NCI-H2081 treated with DMSO at 0.1 percent for 48 hours (cell line): ENCODE measurements at regions not wholly inside any gene's neighbourhood (a gene's known extent, or its start where the extent isn't known, plus 50 kb on each side); places are given as distances from the start of the nearest gene placed in this dataset.

Experiments used
- DNase-seq: peaks from one replicate; lab custom pipeline; 2025; lab: John Stamatoyannopoulos, UW

DNA sequence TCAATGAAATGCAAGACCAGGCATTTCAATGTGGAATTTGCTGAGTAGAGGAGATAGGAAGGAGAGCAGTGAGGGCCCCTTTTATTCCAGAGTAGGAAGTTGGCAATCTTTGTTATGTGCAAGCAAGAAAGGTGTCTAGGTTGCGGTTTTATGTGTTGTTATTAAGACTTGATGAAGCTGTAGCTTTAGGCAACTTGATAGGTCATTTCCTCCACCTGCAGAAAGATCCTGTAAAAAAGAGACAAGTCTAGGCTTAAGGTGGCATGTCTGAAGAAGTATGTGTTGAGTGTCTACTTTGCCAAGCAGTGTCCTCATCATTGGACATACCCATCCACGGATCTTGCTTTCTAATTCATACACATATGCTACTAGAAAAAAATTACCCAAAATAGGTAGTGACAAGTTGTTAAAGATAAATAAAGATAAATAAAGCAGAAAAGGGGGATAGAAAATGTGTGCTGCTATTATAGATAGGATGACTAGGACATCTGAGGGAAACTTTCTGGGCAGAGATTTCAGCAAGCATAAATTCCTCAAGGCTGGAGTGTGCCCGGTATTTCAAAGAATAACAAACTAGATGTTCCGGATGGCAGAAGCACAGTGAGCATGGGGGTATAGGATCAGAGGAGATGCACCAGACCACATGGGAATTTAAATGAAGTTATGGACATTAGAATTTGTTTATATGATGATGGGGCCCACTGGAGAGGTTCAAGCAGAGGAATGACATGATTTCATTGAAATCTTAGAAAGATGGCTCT lies 335.0 kb downstream of the TGFB2 start:
- no peak for DNase-seq

DNA sequence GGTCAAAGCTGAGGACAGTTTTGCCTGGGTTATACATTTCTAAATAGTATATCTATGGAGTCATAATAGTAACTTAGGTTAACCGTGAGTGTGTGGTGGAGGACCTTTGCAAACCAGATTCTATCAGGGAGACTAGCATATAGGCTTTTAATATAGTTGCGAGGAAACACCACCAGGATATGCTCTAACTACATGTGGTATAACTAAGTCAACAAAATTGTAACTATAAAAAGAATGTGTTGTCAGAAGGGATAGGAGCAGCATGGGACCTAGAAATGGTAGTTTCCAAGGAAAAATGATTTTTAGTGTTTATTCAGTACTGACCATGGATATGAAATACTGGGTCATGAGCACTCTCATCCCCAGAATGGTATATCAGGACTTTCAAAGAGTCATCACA lies 338.1 kb downstream of the TGFB2 start:
- no peak for DNase-seq

DNA sequence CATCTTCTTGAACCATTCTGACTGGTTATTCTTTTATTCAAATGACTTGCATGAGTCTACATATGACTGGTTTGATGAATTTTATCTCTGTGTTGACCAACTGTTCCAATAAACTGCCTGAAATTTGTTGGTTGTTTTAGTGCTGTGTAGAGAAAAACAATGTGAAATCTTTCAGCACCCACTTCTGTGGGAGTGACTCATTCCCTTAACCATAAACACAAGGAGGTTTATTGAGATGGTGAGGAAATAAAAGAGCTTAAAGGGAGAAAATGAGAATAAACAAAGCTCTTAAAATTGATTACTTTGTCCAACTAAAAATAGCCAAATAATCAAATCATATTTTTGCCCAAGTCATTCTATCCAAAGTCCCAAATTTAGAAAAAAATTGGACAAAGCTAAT lies 341.1 kb downstream of the TGFB2 start:
- DNase-seq = no peak

DNA sequence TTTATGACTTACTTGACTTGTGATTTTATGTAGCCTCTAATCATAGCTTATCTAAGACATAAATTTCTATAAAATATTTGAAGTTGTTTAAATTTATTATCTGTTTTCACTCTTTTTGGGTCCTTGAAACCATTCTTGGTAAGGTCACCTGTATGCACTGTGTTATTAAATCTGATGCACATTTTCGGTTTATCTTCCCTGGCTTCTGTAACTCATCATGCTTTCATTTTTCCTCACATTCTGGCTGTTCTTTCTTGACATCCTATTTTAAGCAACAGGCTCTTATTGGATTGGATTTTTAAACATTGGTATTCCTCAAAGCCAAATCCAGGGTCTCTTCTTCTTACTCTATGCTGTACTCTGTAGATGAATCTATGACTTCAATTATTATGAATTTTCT lies 341.6 kb downstream of the TGFB2 start:
- DNase-seq = no peak

DNA sequence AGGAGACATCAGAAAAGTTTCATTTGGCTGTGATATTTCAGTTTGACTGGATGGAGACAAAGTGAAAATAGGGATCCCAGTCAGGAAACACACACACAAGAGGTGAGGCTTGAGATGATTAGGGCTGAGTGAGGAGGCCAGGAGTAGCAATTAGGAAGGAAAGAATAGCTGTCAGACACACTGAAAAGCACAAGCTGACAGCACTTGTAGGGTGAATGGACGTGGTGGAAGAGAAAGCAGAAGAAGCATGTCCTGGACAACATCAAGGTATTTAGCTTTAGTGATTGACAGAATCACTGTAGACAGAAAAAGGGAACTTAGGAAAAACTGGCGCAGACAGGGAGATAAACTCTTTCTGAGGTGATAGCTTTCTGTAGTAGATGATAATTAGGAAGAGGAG lies 347.7 kb downstream of the TGFB2 start:
- no peak for DNase-seq

DNA sequence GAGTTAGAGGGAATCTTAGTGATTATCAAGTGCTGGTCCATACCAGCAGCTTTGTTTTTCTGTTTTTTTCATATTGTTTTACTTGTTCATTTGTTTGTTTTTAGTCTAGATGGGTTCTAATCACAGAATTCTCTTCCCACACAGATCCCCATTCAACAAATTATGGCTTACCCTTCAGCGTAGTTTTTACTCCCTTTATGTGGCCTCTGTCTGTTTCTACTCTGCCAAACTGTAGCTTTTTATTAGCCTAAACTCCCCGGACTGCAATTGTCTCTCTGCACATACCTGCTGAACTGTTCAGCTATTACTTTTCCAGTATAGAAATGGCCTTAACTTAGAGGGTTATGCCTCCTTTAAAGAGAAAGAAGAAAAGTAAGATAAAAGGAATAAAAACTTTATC lies 348.5 kb downstream of the TGFB2 start:
- no peak for DNase-seq

DNA sequence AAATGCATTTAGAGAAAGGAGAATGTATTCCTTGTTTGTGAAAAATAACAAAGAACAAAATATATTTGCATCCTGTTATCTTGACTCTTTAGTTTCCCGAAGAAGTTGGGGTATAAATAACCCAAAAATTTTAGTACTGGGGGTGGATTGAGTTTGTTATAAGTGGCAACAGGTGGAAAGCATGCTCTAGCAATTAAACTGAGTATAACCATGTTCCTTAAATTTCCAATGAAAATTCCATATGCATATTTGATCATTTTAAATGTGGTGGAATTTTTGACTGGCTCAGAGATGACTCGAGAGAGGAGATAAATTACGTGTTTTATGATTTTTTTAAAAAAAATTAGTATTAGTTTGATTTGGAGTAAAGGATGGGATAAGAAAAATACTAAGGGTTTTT lies 348.9 kb downstream of the TGFB2 start:
- no peak for DNase-seq

DNA sequence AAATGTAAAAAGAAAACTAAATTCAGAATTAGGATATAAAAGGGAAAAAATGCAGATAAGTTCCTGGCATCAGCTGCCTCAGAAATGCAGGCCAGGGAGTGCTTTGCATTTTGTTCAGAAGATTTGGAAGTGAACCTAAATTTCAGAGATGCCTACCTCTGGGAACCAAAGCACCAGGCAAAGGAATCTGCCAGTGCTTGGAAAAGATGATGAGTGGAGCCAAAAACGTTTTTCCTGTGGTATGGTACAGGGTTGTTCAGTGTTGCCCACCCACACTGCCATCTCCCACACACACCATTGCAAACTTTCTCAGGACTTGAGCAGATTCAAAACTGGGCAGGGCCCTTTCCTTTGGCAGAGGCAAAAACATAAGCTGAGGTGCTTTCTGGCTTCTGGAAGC lies 349.5 kb downstream of the TGFB2 start:
- DNase-seq = no peak

DNA sequence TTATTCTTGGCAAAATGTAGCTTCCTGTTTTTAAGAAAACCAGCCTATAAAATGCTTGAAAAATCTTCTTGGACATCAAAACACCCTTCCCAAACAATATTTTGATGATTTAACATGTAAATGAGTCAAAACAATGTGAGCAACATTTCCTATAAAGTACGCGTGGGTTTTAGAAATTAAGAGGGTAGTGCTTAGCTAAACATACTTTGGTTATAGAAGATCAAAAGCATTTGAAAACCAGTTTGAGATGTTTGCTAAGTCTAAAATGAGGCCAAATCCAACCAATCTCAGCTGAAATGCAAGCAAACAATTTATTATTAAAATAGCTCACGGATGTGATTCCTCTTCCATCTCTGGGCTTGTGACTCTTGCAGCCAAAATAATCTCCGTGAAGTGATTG lies 350.4 kb downstream of the TGFB2 start:
- DNase-seq = no peak

DNA sequence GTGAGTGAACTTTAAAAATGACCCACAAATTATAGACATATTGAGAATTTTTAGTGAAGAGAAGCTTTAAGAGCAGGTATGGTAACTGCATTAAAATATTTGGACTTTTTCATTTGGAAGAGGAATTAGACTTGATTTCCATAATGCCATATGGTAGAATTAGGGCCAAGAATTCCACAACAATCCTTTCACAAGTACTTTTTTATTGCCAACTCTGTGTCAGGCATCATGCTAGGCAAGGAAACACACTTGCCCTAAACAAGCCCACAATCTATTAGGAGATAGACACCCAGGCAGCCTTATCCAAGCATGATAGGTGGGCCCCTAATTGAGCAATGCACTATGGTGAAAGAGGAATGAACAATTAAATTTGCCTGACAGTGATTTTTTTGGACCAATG lies 353.0 kb downstream of the TGFB2 start:
- DNase-seq = no peak

DNA sequence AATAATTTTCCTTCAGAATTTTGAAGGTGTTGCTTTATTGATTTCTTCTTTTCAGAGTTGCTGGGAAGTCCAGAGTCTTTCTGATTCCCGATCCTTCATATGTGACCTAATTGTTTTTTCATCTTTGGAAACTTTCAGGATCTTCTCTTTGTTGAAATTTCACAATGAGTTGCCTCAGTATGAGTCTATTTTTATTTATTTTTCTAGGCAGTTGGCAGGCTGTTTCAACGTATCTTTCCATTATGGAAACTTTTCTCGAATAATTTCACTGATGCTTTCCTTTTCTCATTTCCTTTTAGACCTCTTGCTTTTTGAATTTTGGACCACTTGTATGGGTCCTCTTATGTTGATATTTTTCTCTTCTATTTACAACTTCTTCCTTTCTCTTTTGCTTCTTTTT lies 354.3 kb downstream of the TGFB2 start:
- no peak for DNase-seq

DNA sequence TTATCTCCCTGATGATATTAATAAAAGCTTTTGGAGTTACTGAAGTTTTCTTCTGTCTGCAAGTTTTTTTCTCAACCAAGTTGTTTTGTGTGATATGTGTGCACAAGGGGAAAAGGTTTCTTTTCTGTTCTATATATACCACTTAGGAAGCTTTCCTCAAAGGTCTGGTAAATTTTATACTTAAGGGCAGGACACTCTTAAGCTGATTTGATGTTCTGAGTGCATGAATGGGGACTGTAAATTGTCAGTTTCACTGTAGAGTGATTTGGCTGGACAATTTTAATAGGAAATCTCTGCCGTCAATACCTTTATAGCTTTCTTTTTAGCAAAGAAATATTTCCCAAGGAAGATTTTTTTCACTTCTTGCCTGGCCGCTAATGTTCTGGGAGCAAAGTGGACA lies 354.7 kb downstream of the TGFB2 start:
- DNase-seq = no peak

DNA sequence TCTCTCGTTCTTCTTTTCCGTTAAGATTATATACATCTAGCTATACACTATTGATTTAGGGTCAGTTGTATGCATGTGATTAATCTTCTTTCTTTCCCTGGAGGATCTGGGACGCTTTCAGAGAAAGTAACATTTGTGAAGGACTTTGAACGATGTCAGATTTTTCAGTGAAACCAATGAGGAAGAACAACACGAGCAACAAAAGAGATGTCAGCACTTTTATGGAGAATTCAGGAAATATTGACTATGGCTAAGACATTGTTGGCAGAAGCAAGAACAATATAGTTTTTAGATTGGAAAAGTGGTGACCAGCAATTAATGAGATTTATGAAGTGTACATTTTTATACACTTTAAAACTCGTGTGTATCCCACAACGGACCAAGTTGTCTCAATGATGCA lies 355.5 kb downstream of the TGFB2 start:
- DNase-seq = no peak

DNA sequence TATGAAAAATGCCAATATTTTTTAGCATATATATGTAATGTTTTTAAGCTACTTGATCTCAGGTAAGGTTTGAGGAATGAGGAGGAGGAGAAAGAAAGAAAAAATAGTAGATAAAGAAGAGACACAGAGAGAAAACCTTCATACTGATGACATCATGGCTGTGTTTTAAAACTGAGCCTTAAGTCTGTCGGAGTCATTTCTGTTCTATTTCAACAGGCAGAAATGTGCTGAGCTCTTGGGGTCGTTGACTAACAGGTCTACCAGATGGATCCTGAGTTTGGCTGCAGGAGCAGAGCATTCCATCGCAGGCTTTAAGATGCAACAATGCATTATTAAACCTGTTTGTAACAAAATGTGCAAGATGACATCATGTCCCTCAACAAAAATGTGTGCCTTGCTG lies 356.0 kb downstream of the TGFB2 start:
- no peak for DNase-seq

DNA sequence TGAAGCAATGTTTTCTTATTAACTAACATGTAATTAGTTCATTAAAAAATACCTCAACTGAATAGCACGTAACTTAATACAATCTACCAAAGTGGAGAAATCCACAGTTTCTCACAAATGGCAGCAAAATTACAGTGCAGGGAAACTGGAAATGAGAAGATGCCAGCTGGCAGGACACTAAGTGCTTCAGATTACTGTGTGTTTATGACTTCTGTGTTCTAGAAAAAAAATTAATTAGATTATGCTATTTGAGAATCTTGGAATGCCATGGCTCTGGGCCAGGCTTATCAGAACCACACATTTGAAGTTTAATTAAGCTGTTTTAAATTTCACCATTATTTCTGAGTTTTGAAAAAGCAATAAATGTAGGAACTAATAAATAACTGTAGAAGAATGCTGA lies 357.6 kb downstream of the TGFB2 start:
- no peak for DNase-seq

DNA sequence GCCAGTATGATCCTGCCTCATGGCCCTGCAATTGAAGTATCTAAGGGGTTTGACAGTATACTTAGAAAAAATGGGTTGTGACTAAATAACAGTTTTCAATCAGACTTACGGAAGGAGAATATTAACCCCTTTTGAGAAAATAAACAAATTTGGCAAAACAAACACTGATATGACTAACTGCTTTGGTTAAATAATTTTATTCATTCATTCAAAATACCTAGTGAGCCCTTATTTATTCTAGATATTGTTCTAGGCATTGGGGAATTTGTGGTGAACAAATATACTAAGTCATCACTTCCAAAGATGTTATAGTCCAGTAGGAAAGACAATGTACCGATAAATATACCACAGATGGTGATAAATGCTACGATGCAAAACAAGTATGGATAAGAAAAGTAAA lies 358.7 kb downstream of the TGFB2 start:
- DNase-seq = no peak

DNA sequence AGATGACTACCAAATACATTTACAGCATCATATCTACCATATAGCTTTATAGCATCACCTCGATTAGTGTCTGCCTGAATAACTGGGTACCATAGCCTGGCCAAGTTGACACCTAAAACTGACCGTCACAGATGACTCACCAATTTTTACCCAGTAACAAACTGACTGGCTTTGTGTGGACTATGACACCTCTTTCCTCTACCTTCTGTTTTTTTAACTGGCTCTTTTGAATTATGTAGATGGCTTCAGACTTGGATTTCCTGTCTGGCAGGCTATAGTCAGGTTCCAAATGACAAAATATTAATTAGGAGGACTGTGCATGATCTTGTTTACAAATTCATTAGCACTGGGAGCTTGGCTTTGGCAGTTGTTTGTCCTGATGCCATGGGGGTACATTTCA lies 360.3 kb downstream of the TGFB2 start:
- DNase-seq = no peak

DNA sequence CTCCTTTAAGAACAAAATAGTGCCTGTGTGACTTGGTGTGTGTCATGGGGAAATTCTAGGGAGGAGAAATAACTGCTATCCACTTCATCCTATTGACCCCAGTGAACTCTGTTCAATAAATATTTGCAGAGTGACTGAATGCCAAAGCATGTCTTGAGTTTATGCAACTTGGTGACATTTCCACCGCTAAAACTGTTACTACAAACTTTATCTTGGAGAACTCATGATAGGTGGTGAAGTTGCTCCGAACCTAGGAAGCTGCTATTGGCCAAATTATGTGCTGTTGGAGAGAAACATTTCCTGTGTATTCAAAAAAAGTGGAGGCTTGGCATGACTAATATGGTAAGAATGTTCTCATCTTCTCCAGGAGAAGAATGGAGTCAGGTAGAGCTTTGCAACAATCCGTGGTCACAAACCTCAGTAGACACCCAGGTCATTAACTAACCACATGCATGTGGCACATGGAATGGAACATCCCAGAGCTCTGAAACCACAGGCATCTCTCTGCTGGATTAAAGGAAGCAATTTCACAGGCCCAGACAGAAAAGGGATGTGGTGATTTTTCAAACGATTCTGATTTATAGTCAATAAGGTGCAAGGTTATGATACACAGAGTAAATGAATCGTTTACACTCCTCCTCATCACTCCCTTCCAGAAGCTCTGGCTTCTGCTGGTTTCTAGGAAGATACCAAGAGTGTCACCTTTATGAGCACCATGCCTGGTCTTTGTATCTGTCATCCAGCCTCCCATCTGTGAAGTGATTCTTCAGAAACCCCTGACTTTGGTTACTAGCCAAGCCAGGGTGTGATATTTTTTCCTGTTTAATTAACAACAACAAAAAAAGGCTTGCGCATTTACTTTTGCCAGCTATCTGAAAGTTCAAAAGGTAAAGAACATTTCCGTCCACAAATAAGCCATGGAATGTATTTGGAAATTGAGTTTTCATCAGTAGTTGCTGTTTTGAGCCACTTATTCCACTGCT lies 361.1 kb downstream of the TGFB2 start:
- no peak for DNase-seq

DNA sequence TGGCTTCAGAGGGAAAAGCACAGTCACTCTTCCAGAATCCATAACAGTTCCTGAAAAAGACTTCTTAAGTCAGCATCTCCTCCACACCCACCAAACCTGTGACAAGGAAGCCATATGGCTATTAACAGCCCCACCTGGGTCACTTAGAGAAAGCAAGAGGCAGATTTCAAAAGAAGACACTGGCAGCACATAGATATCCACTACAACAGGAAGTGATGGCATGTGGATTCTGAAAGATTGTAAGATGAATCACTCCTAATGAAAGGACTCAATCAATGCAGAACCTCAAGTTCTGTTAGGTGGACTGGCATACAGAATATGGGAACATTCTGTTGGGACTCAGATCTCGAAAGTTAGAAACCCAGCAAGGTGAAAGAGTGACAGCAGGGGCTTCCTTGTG lies 365.9 kb downstream of the TGFB2 start:
- DNase-seq = no peak

DNA sequence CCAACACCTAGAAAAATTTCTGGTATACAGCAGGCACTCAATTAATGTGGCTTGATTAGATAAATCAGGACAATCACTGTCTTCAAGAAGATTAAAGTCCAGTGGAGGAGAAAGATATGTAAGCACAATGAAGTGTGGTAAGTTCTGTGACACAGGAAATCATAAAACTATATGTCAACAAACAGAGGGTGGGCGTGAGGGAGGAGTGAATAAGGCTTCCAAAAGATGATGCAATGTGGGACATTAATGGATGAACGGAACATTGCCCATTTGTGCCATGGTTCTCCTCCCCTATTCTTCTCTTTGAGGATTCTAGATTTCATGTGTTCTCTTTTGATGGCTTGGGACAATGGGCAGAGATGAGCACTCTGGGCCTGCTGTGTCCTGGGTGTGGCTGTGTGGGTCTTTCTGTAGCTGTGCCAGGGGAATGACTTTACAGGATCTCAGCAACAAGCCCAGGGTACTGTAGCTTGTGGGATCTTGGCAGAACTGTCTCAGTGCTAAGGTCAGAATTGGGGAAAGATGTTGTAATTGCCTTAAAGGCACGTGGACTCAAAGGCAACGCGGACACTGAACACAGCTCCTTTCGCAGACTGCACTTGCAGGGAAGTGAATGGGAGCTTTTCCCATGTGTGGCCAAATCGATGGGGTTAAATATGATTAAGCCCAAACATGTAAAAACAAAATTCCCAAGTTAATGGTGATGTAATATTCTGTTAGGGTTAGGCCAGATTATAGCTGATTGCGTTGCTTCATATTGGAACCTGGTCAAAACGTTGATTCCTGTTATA lies 366.9 kb downstream of the TGFB2 start:
- DNase-seq = no peak

DNA sequence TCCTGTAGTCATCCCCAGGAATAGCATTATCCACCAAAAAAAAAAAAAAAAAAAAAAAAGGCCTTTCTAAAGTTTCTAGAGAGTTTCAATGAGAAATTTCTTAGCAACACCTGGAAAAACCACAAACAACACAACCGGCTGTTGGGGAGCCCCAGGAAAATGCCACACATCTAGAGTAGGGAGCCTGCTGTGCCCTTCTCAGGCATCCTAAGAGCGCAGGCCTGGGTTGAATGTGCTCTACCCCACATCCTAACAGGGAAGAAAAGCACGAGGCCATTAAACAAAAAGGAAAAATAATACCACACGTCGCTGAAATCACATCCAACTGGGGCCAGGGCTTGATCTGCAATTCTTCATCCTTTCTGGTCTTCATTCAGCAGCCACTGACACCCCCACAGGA lies 367.5 kb downstream of the TGFB2 start:
- DNase-seq = no peak

DNA sequence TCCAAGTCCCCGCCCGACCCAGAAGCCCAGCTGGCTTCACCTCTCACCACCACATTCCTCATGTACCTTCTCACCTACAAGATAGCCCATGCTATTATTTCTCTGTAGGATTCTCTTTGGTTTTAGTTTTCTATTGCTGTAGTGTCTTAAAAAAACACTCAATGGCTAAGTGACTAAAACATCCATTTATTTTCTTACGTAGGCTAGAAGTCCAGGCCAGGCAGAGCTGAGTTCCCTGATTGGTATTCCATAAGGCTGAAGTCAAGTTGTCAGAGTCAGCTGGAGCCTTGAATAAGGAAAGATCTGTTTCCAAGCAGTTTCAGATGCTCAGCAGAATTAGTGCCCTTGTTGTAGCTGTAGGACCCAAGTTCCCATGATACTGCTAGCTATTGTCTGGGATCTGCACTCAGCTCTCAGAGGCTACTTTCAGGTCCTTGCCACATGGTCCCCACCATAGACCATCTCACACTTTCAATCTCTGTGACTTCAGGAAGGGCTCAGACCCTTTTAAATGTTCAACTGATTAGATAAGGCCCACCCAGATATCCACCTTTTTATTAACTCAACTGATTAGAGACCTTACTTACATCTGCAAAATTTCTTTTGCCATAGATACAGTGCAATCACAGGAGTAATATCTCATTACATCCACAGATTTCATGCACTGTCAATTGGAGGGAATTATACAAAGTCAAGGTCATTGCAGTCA lies 371.0 kb downstream of the TGFB2 start:
- DNase-seq = no peak
